HG03175 (cell line): ENCODE measurements at regions not wholly inside any gene's neighbourhood (a gene's known extent, or its start where the extent isn't known, plus 50 kb on each side); places are given as distances from the start of the nearest gene placed in this dataset.

Source experiments
- ATAC-seq: cut with Tn5 transposase; IDR thresholded peaks from one replicate; pipeline ENCODE4 v1.9.1; 2021; ENCODE audit warnings: mild to moderate bottlenecking, moderate library complexity; ENCODE audit not compliant: unreplicated experiment

DNA sequence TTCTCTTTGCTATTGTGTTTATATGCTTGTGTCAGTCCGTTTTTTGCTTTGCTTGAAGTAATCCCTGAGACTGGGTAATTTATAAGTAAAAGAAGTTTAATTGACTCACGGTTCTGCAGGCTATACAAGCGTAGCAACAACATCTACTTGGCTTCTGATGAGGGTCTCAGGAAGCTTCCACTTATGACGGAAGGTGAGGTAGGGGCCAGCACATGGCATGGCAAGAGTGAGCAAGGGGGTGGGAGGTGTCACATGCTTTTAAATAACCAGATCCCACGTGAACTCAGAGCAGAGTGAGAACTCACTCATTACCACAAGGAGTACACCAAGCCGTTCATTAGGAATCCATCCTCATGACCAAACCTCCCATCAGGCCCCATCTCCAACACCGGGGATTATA, 540.3 kb downstream of the TDRD15 start:
- no peak for ATAC-seq

DNA sequence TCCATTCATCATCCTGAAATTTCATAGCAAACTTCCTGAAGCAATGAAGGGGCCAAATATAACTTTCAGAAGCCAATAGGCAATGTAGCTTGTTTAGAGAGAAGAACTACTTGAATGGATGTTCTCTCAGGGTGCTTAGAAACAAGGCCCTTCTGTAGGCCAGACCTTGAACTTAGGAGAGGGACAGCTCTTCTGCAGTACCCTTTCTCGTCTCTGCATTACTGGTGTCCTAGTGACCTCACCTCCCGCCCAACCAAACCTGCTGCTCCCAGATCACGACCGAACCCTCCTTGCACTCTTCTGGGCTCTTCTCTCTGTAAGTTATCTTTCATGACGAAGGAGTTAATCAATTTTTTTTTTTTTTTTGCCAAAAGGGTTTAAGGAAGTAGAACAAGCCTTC, 543.9 kb downstream of the TDRD15 start:
- no peak for ATAC-seq

DNA sequence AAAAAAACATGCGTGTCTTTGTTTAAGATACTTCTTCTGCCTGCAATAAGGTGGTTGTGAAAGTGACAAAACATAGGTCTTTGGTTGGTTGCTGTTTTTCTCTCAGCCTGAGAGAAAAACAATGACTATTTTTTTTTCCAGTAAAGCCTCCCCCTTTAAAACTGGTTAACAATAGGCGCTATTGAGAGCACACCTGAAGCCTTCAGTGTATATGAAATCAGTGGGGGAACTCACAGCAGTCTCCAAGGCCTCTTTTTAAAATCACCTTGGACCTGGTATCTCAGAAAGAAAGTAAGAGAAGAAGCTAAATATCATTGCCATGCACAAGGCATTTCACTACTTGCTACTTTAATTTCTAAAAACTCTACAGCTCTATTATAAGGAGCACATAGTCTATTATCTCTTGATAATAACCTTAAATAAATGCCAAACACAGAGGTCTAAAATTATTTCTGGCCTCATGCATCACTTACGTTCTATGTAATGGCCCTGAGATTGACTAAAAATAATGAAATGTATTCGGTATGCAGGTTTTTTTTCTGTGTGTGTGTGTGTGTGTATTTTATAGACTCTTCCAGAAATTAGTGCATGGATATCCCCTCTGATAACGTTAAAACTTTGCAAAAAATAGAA, 544.4 kb downstream of the TDRD15 start:
- no peak for ATAC-seq

DNA sequence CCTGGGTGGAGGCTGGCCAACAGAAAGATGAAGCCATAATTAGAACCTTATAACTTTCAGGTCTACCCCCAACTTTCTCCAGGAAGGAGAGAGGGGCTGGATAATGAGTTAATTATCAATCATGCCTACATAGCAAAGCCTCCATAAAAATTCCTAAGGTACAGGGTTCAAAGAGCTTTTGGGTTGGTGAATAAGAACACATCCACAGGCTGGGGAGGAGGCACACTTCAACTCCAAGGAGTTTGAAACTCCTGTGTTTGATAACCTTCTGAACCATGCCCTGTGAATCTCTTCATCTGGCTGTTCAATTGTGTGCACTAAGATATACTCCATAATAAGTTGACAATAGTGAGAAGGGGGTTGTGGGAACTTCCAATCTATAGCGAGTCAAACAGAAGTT, 552.3 kb downstream of the TDRD15 start:
- no peak for ATAC-seq

DNA sequence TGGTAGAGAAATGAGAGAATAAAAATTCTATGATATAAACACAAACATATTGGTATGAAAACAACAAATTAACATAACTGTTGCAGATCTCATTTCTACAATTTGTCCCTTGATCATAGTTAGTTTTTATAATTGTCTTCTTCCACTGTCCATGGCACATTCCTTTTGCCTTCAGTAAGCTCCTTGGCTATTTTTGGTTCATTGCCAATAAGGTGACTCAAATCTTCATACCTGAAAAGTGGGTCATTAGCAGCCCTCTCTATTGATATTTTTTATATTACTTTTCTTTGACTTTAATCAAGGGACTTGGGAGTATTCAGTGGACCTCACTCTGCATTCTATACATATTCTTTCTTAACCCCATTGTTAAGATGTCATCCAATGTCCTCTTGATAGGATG, 552.9 kb downstream of the TDRD15 start:
- no peak for ATAC-seq

DNA sequence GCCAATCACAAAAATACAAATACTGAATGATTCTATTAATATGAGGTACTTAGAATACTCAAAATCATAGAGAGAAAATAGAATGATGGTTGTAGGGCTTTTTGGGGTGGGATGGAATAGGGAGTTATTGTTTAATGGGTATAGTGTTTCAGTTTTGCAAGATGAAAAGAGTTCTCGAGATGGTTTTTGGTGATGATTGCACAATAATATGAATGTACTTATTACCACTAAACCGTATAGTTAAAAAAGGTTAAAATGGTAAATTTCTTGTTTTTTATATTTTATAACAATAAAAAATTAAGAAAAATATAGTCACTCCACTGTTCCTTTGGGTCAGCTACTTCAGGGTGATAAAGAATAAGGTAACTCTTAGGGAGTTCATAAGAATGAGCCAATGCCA, 560.1 kb downstream of the TDRD15 start:
- no peak for ATAC-seq

DNA sequence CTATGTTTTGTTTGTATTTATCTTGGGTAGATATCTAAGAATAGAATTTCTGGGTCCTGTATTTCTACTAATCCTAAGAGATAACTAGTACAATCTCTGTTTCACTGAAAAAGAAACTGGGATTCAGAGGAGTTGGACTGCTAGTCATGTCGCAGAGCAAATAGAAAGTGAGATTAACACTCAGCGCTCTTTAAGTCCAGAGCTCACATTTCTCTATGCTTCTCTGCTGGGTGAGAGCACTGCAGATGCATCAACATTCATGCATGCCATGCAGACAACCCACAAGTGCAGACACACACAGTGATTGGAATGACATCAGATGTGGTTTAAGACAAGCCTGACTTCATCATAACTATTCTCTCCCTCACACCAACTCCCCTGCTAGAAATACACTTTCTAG, 563.8 kb downstream of the TDRD15 start:
- no peak for ATAC-seq

DNA sequence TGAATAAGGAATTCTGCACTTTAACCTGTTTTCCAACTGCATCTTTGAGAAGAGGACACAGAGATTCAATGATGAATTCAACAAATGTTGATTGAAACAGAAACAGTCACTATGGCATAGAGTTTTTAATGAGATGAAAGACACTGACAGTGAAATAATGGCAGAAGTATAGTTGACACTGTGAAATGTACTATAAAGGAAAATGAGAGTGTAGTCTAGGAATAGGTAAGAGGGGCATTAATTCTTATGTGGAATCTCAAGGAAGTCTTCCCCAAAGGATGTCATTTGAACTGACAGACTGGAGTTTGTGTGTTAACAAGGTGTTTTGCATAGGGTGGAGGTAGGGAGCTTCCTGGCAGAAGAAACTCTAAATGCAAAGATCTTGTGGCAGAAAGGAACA, 566.2 kb downstream of the TDRD15 start:
- no peak for ATAC-seq

DNA sequence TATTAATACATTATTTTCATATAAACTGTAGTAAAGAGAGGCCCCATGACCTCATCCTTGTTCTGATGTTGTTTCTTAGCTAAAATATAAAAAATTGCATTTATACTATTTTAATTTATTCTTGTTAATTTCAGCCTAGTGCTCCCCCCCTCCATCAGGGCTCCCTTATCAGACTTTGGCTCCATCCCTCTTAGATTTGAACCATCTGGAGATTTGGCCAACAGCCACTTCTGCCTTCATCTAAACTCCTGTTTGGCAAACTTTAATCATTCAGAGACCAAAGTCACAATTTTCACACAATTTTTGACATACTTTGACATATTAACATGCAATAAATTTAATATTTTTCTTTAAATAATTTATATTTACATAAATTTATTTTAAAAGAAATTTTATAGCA, 569.3 kb downstream of the TDRD15 start:
- no peak for ATAC-seq

DNA sequence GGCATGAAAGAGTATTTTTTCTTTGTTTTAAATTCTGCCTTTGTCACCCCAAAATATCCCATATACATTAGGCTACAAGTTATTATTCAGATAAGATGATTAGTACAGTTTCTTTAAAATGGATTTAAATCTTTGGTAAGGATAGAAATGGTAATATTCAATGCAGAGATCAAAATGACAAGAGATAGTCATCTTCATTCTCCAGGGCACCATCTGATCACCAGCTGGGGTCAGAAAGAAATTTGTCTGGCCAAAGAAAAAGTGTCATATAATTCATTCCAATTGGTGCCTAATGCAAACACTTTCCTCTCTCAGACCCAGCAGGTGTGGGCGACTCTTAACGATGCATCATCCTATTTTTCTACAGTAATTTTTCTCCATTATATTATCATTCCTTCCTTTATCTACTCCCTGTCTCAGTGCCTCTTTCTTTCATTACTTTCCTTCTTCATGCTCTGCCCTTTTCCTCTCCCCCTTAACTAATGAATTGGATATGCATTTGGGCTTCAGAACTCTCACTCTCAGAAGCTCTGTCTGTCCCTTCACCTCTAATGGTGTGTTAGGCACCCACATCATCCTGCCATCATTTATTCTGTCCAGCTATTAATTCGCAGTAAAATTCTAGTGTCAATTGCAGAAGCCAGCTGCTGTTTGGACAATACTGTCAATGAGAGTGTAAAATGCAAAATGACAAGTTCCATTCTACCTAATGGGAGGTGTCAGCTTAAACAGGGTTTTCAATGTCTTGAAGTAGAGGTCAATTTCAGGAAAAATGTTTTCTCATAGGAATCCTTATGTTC, 570.5 kb downstream of the TDRD15 start:
- ATAC-seq, result no peak

DNA sequence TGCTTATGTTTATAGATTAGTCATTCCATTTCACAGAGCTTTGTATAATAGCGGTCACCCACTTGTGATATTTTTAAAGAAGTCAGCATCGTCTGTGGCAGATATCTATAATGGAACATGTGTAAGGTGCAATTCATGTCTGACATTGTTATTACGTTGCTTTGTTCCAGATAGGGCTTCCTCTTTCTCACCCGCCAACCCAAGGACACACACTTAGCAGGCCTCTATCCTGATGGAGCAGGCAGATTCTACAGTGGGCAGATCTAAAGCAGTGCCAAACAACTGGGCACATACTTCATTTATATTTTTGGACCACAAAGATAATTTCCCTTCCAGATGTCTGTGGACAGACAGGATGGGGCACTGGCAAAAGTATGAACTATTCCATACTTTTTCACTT, 573.1 kb downstream of the TDRD15 start:
- no peak for ATAC-seq

DNA sequence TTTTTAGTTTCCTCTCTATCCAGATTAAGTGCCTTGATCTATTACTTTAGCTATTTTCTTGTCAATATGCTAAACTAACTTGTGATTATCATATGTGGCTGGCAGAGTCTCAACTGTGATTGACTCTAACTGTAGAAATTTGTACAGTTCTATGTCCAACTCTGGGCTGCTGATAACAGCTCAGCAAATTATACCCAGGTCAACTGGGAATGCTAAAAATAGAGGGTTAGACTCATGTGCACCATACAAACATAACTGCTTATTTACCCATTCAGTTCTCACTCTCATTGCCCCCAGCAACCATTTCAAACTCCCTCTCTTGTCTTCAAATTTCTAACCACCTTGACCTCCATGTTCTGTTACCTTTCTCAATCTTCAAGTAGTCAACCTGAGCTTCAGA, 576.9 kb downstream of the TDRD15 start:
- no peak for ATAC-seq

DNA sequence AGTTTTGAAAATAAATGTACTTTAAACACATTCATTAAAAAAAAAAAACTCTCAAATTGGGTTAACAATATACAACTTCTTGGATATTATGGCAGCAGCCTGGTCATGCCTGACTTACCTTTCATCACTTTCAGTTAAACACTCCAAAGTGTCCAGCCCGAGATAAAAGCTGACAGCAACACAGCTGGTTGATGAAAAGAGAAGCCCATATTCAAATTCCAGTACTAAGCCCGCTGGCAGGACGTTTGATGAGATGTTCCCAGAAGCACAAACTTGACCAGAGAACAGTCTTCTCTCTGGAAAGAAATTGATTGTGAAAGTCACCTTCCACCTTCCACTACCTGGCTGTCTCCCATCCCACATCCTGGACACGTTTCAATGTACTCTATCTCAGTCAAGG, 586.3 kb downstream of the TDRD15 start:
- ATAC-seq, result no peak

DNA sequence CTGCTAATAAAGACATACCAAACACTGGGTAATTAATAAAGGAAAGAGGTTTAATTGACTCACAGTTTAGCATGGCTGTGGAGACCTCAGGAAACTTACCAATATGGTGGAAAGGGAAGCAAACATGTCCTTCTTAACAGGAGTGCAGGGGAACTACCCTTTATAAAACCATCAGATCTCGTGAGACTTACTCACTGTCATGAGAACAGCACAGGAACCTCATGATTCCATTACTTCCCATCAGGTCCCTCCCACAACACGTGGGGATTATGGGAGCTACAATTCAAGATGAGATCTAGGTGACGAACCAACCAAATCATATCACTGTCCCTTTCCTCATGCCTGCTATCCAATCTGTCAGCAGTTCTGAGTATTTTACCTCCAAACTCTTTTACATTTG, 586.7 kb downstream of the TDRD15 start:
- ATAC-seq, result no peak

DNA sequence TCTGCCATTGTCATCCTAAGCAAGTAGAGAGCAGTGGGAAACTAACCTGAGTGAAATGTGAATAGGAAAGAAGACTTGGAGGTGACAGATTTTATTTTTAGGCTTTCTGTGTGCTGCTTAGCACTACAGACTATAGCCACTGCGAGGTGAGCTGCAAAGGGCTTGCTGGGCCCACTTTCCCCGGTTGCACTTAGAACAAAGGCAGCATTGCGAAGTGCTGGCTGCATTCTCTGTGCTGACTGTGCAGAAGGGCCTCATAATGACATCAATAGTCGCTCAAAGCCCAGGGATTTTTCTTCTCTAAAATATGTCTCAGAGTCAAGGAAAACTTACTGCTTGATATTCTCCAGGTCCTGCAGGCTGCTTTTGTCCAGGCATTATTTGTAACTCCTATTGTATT, 592.1 kb downstream of the TDRD15 start:
- no peak for ATAC-seq

DNA sequence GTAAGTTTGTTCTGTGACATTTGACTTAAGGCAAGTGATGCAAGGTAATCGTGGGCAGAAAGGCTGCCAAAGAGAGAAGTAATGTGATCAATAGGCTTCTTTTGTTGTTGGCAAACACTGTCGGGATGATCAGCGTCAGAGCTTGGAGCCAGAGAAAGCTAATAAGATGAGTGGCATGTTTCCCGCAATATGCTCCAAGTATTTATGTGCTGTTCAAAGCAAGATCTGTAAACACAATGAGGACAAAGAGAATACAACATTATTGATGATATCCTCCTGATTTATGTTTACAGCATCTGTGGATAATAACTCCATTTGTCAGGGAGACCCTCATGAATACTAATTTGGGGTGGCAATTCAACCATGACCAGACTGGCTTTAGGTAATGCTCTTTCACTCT, 603.3 kb downstream of the TDRD15 start:
- ATAC-seq, result no peak

DNA sequence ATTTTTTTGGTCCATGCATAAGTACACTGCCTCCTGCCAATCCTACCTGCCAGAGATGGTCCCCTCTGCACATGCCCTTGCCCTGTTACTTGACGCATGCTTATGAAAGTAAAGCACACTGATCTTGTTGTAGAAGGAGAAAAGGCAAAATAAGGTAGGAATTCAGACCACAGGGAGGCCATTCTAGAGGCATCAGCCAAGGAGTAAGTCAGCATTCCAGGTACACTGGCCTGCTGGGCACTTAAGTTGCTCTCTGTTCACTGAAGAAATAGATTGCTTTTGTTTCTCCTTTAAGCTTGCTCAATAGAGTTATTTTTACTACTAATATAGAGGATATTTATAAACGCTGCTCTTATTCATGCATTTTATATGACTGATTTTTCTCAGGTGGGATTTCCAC, 604.4 kb downstream of the TDRD15 start:
- no peak for ATAC-seq

DNA sequence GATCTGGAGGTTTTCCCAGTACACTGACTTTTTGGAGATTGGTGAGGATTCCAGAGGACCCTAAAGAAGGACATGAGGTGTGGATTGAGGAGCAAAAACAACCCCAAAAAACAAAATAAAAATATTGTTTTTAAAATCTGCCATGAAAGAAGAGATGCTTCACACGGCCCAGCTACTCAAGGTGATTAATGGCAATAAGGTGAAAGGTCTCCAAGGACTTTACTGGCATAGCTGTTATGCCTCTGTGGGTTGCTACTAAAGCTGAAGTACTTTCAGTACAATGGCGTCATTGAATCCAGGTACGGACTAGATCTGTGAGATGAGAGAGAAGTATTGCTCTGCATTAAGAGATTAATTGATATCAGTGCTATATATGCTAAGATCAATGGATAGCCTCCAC, 606.4 kb downstream of the TDRD15 start:
- no peak for ATAC-seq

DNA sequence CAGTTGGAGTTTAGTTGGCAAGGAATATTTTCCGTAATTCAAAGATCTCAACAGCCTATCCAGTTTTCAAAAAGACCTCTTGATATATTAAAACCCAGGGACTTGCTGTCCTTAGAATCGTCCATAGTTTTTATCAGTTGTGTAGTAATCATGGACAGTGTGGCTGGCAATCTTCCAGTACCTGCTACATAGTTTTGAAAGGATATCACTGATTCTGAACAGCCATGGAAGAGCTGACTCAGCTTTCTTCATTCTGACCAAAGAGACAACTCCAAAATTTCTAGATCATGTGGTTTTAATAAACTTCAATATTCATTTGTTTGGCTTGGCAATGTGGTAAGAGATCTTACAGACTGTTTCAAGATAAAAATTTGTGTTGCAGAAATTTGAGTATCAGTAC, 616.7 kb downstream of the TDRD15 start:
- ATAC-seq, result no peak

DNA sequence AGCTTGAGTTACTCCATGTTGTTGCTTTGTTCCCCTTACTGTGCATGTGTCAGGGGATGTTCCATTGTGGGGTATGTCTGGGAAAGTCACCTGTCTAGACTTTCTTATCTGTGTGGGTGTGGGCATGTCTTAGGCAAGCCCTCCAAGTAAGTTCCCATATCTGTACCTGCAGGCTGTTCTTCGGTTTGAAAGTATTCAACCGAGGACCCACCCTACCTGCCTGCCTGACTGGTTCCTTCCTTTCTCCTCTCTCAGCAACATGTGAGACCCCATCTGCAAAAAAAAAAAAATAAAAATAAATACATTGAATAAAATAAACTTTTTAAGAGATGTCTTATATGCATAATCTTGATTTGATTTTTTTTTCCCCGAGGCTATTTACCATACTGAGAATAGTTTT, 622.7 kb downstream of the TDRD15 start:
- ATAC-seq, result no peak

DNA sequence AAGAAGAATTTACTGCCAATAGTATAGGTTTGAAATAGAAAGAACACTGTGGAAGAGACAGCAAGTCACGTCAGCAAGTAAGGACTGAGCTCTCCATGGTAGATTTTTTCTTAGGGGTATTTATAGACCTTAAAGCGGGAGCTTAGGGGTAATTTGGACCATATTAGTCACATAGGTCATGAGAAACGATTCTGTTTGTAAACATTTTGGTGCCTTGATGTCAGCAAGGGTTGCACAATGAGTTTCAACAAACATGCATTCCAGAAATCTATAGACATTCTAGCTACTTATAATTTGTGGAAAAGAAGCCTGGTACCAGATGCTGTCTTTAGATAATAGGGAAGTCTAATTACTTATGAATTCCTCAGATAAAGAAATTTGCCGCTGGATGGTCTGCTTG, 624.7 kb downstream of the TDRD15 start:
- ATAC-seq, result no peak

DNA sequence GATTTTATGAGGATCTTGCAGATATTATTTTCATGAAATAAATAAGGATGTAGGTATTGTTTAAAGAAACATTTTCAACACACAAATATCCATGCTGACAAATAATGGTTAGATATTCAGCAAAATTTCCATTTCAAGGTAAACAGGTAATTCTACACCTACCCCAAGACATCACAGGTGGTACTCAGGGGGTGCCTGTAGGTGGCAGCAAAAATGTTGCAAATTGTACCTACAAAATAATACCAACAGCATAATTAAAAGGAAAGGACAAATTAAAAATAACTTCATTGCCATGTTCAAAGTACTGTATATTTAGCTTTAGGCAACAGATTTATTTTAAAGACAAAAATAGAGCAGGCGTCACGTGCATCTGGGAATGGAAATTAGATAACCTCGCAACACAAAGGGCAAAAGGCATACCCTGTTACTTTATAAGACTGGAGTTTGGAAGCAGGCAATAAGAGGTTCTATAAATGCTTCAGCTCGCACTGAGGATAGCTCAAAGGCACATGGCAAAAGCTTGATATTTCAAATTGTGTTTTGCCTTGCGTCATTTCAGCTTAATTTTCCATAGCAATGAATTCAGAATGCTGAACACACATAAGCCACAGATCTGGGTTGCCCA, 630.5 kb downstream of the TDRD15 start:
- ATAC-seq, result no peak
